ENCODE measurements at regions not wholly inside any gene's neighbourhood (a gene's known extent, or its start where the extent isn't known, plus 50 kb on each side); places are given as distances from the start of the nearest gene placed in this dataset.

GRCh38 chr13:33740134-33740538, 77.8 kb upstream of the RFC3 start:
- Histone ChIP-seq H2AFZ (ENCODE audit: low read depth, low read length) (no peak overlapping the region), H3K27me3 (ENCODE audit: low read depth, low read length) (peaks cover 60% of the 10 kb centered on the region), H3K4me2 (ENCODE audit: low read length) (no peak overlapping the region), H3K27ac (ENCODE audit: low read length) (no peak overlapping the region), H3K4me3 (ENCODE audit: low read length) (no peak overlapping the region), H3K4me1 (ENCODE audit: low read length) (peaks cover 19% of the 10 kb centered on the region), H3K79me2 (ENCODE audit: low read length) (no peaks in the 10 kb centered on the region), H3K9me3 (ENCODE audit: insufficient read depth, low read length) (no peaks in the 10 kb centered on the region), H4K20me1 (ENCODE audit: insufficient read depth, low read length) (0 out of 2 replicates have a peak, but pooled peaks cover 3% of the 10 kb centered on the region), H3K36me3 (replicated peaks; ENCODE audit: low read depth, low read length) (no peaks in the 10 kb centered on the region), H3K9ac (ENCODE audit: low read length) (no peak overlapping the region)
- no peak for TF ChIP-seq CTCF (IDR thresholded peaks at IDR 0.05; ENCODE audit: low read depth, low read length)
- no peak for TF ChIP-seq EZH2phosphoT487 (IDR thresholded peaks at IDR 0.05; ENCODE audit: low read depth)

GRCh38 chr13:33742321-33742720, 75.6 kb upstream of the RFC3 start:
- Histone ChIP-seq H3K27me3 (ENCODE audit: low read depth, low read length) (peaks cover 59% of the 10 kb centered on the region), H3K4me2 (ENCODE audit: low read length) (no peak overlapping the region), H3K9me3 (ENCODE audit: insufficient read depth, low read length) (no peaks in the 10 kb centered on the region), H4K20me1 (ENCODE audit: insufficient read depth, low read length) (0 out of 2 replicates have a peak, but pooled peaks cover 3% of the 10 kb centered on the region), H3K4me3 (ENCODE audit: low read length) (no peak overlapping the region), H3K27ac (ENCODE audit: low read length) (no peak overlapping the region), H3K9ac (ENCODE audit: low read length) (no peak overlapping the region), H3K36me3 (replicated peaks; ENCODE audit: low read depth, low read length) (no peaks in the 10 kb centered on the region), H2AFZ (ENCODE audit: low read depth, low read length) (no peak overlapping the region), H3K4me1 (ENCODE audit: low read length) (peaks cover 33% of the 10 kb centered on the region), H3K79me2 (ENCODE audit: low read length) (no peaks in the 10 kb centered on the region)
- no peak for TF ChIP-seq CTCF (IDR thresholded peaks at IDR 0.05; ENCODE audit: low read depth, low read length)
- TF ChIP-seq EZH2phosphoT487 (IDR thresholded peaks at IDR 0.05; ENCODE audit: low read depth): no peak

GRCh38 chr13:33743438-33744368, 74.2 kb upstream of the RFC3 start:
- no peaks in the 10 kb centered on the region for H3K9me3 ChIP-seq (ENCODE audit: insufficient read depth, low read length)
- H2AFZ ChIP-seq (ENCODE audit: low read depth, low read length): no peak overlapping the region
- H3K9ac ChIP-seq (ENCODE audit: low read length): no peak overlapping the region
- no peak overlapping the region for H3K4me2 ChIP-seq (ENCODE audit: low read length)
- H3K79me2 ChIP-seq (ENCODE audit: low read length): no peaks in the 10 kb centered on the region
- no peaks in the 10 kb centered on the region for H3K36me3 ChIP-seq (replicated peaks; ENCODE audit: low read depth, low read length)
- TF ChIP-seq EZH2phosphoT487 (IDR thresholded peaks at IDR 0.05; ENCODE audit: low read depth): no peak
- no peak for TF ChIP-seq CTCF (IDR thresholded peaks at IDR 0.05; ENCODE audit: low read depth, low read length)
- peaks cover 33% of the 10 kb centered on the region for H3K4me1 ChIP-seq (ENCODE audit: low read length)
- H3K27ac ChIP-seq (ENCODE audit: low read length): no peak overlapping the region
- H4K20me1 ChIP-seq (ENCODE audit: insufficient read depth, low read length): 0 out of 2 replicates have a peak, but pooled peaks cover 3% of the 10 kb centered on the region
- peaks cover 53% of the 10 kb centered on the region for H3K27me3 ChIP-seq (ENCODE audit: low read depth, low read length)
- H3K4me3 ChIP-seq (ENCODE audit: low read length): no peak overlapping the region

DNA sequence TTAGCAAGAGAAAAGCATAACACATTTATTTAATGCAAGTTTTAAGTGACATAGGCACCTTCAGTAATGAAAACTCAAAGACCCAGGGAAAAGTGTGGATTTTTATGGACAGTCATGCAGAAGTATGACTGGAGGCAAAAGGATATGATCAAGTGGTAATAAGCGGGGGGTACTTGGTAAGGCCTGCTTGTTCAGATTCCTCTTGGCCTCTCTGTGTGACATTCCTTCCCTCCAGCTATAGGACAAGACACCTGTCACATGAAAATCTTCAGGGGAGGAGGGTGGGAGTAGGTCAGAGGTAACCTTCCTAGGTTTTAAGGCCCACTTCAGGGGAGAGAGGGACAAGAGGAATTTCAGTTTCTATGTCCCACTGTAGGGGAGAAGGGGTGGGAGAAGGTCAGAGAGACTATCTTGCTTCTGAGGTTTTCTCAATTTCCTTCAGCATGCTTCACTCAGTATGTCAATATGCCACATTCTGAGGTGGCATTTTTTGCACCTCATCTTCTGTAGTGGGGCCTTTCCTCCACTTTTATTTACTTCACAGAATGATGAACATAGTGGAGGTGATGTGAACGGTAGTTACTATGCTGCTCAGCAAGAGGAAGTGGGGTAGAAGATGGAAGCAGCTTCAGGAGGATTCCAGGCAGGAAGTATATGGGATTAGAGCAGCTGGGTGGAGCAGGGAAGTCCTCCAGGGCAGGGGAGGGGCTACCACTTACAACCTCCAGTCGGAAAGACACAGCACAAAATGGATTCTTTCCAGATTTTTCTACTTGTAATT, 73.2 kb upstream of the RFC3 start:
- peaks cover 33% of the 10 kb centered on the region for H3K4me1 ChIP-seq (ENCODE audit: low read length)

More for the DNA sequence above, 73.2 kb upstream of the RFC3 start:
- no peak overlapping the region for H3K9ac ChIP-seq (ENCODE audit: low read length)
- no peaks in the 10 kb centered on the region for H3K9me3 ChIP-seq (ENCODE audit: insufficient read depth, low read length)
- peaks cover 45% of the 10 kb centered on the region for H3K27me3 ChIP-seq (ENCODE audit: low read depth, low read length)
- no peak overlapping the region for H3K4me3 ChIP-seq (ENCODE audit: low read length)
- 0 out of 2 replicates have a peak overlapping the region, but pooled peaks have one; percentile 76 for H3K4me2 ChIP-seq (ENCODE audit: low read length)
- H3K36me3 ChIP-seq (replicated peaks; ENCODE audit: low read depth, low read length): no peaks in the 10 kb centered on the region
- 0 out of 2 replicates have a peak, but pooled peaks cover 3% of the 10 kb centered on the region for H4K20me1 ChIP-seq (ENCODE audit: insufficient read depth, low read length)
- TF ChIP-seq CTCF (IDR thresholded peaks at IDR 0.05; ENCODE audit: low read depth, low read length) (no peak), EZH2phosphoT487 (IDR thresholded peaks at IDR 0.05; ENCODE audit: low read depth) (no peak)
- no peak overlapping the region for H3K27ac ChIP-seq (ENCODE audit: low read length)
- no peak overlapping the region for H2AFZ ChIP-seq (ENCODE audit: low read depth, low read length)
- H3K79me2 ChIP-seq (ENCODE audit: low read length): no peaks in the 10 kb centered on the region
